ENCODE measurements at regions not wholly inside any gene's neighbourhood (a gene's known extent, or its start where the extent isn't known, plus 50 kb on each side); places are given as distances from the start of the nearest gene placed in this dataset.

- H3K79me2 ChIP-seq (replicated peaks; ENCODE audit: insufficient read depth) = no peaks in the 10 kb centered on the region
- TF ChIP-seq POLR2AphosphoS5 (IDR thresholded peaks at IDR 0.05; ENCODE audit: low read depth) (no peak), EZH2 (IDR thresholded peaks at IDR 0.05; ENCODE audit: low read depth, unreplicated experiment) (no peak), CTCF (conservative IDR thresholded peaks at IDR 0.05; ENCODE audit: low read depth in 2 of 2) (peak; percentile 91 to 94)
- H3K4me3 Mint-ChIP-seq = no peak overlapping the region
- peak; percentile 96 for ATAC-seq
- H3K36me3 ChIP-seq (ENCODE audit: insufficient read depth) = no peaks in the 10 kb centered on the region
- no peaks in the 10 kb centered on the region for H3K36me3 Mint-ChIP-seq (ENCODE audit: low read depth)
- no peaks in the 10 kb centered on the region for H3K9me2 ChIP-seq (ENCODE audit: insufficient read depth)
- H3K27ac Mint-ChIP-seq = no peak overlapping the region
- peaks cover 3% of the 10 kb centered on the region for H3K27me3 Mint-ChIP-seq (ENCODE audit: insufficient read depth, low read depth, poor library complexity)
- H2AFZ ChIP-seq = 0 out of 2 replicates have a peak overlapping the region, but pooled peaks have one; percentile 39
- H4K20me1 ChIP-seq (replicated peaks; ENCODE audit: insufficient read depth) = no peaks in the 10 kb centered on the region
- H3K4me1 Mint-ChIP-seq = peaks cover 3% of the 10 kb centered on the region; the same call in 2 of the 3 replicates
- H3K27ac ChIP-seq (ENCODE audit: low read depth) = no peak overlapping the region
- H3K4me1 ChIP-seq (ENCODE audit: insufficient read depth) = no peaks in the 10 kb centered on the region
- no peak overlapping the region for H3K4me3 ChIP-seq
- H3K27me3 ChIP-seq (ENCODE audit: insufficient read depth) = no peaks in the 10 kb centered on the region
- no peaks in the 10 kb centered on the region for H3F3A ChIP-seq (replicated peaks; ENCODE audit: low read depth)
- H3K4me2 ChIP-seq = no peak overlapping the region
- peak; percentile 86 for DNase-seq (ENCODE audit: low spot score)
- H3K9me3 Mint-ChIP-seq = no peaks in the 10 kb centered on the region
Measured at GRCh38 chr11:86869966-86870570, 69.7 kb downstream of the PRSS23 start.

- Mint-ChIP-seq H3K4me3 (no peak overlapping the region), H3K27ac (no peak overlapping the region), H3K4me1 (peaks cover 3% of the 10 kb centered on the region; the same call in 2 of the 3 replicates), H3K36me3 (ENCODE audit: low read depth) (no peaks in the 10 kb centered on the region), H3K9me3 (peaks cover 9% of the 10 kb centered on the region), H3K27me3 (ENCODE audit: insufficient read depth, low read depth, poor library complexity) (peaks cover 3% of the 10 kb centered on the region)
- no peak for ATAC-seq
- Histone ChIP-seq H3K4me2 (no peak overlapping the region), H3F3A (replicated peaks; ENCODE audit: low read depth) (no peaks in the 10 kb centered on the region), H3K27ac (ENCODE audit: low read depth) (no peak overlapping the region), H3K79me2 (replicated peaks; ENCODE audit: insufficient read depth) (no peaks in the 10 kb centered on the region), H4K20me1 (replicated peaks; ENCODE audit: insufficient read depth) (no peaks in the 10 kb centered on the region), H3K4me3 (no peak overlapping the region), H3K9me2 (ENCODE audit: insufficient read depth) (no peaks in the 10 kb centered on the region), H2AFZ (peak overlapping the region; percentile 28; the same call in 1 of the 2 replicates), H3K4me1 (ENCODE audit: insufficient read depth) (peaks cover 4% of the 10 kb centered on the region; the same call in 1 of the 2 replicates), H3K36me3 (ENCODE audit: insufficient read depth) (no peaks in the 10 kb centered on the region), H3K27me3 (ENCODE audit: insufficient read depth) (no peaks in the 10 kb centered on the region)
- TF ChIP-seq ETS1 (IDR thresholded peaks at IDR 0.05) = no peak
- TF ChIP-seq CTCF (conservative IDR thresholded peaks at IDR 0.05; ENCODE audit: low read depth in 2 of 2) = no peak
- no peak for TF ChIP-seq CREB1 (CRISPR knock-in tag; IDR thresholded peaks at IDR 0.05; ENCODE audit: low read depth)
- TF ChIP-seq ZNF114 (CRISPR knock-in tag; IDR thresholded peaks at IDR 0.05) = no peak
- no peak for TF ChIP-seq EZH2 (IDR thresholded peaks at IDR 0.05; ENCODE audit: low read depth, unreplicated experiment)
- no peak for TF ChIP-seq NANOG (IDR thresholded peaks at IDR 0.05; ENCODE audit: borderline replicate concordance)
- DNase-seq (ENCODE audit: low spot score) = no peak
Measured at GRCh38 chr11:86873573-86874083, 73.3 kb downstream of the PRSS23 start.

All from GM23338 (cell line).